Fibroblast of villous mesenchyme (primary cell): ENCODE measurements at regions not wholly inside any gene's neighbourhood (a gene's known extent, or its start where the extent isn't known, plus 50 kb on each side); places are given as distances from the start of the nearest gene placed in this dataset.
A peak's percentile ranks its signal among the peaks of the same experiment; 100 is the strongest.

Experiments
- DNase-seq: peaks from one replicate; pipeline ENCODE4 v3.0.0-alpha.2; 2010; ENCODE audit warnings: low read depth
- H3K4me3 ChIP-seq: 2 replicates; pipeline ENCODE4 v1.5.1; 2011; ENCODE audit warnings: low read depth, mild to moderate bottlenecking, low read length
- TF ChIP-seq, protein P1 (sequence below): IDR thresholded peaks from 2 replicates; pipeline ENCODE4 v1.5.1; 2012; ENCODE audit warnings: low read depth, mild to moderate bottlenecking, low read length; ENCODE audit not compliant: insufficient read depth

DNA sequence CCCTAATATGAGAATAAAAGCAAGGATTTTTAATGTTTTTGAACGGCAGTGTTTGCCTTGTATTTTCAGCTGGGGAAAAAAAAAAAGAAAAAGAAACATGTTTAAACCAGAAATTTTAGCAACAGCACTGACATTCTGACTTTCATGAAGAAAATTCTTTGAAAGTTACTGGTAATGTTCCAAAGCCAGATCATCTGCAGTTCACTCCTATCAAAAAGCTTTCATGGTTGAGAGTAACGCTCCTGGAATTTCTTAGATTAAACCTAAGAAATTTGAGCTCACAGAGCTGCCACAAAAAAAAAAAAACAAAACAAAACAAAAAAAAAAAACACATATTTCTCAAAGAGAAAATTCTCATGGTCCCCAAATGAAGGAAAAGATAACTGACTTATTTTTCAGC lies 1106.7 kb downstream of the EFNB2 start:
- DNase-seq: no peak
- TF ChIP-seq, protein P1, sequence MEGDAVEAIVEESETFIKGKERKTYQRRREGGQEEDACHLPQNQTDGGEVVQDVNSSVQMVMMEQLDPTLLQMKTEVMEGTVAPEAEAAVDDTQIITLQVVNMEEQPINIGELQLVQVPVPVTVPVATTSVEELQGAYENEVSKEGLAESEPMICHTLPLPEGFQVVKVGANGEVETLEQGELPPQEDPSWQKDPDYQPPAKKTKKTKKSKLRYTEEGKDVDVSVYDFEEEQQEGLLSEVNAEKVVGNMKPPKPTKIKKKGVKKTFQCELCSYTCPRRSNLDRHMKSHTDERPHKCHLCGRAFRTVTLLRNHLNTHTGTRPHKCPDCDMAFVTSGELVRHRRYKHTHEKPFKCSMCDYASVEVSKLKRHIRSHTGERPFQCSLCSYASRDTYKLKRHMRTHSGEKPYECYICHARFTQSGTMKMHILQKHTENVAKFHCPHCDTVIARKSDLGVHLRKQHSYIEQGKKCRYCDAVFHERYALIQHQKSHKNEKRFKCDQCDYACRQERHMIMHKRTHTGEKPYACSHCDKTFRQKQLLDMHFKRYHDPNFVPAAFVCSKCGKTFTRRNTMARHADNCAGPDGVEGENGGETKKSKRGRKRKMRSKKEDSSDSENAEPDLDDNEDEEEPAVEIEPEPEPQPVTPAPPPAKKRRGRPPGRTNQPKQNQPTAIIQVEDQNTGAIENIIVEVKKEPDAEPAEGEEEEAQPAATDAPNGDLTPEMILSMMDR: no peak
- no peak overlapping the region for H3K4me3 ChIP-seq

DNA sequence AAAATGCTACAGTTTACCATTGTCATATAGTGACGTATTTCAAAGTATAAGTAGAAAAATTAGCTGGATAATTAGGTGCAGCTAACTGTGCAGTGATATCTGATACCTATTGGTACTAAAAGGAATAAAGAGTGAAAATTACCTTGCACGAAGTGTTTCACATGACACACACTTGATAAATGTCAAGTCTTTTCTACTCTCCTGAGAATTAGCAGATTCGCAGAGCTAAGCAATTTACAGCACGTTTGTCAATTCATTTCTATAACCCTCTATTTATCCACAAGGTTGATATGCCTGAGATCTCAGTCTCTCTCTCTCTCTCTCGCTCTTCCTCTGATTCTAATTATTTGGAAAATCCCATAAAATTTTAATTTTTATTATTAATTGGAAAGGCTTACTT lies 1109.0 kb downstream of the EFNB2 start:
- DNase-seq: no peak
- H3K4me3 ChIP-seq: no peak overlapping the region
- TF ChIP-seq, protein P1: no peak

DNA sequence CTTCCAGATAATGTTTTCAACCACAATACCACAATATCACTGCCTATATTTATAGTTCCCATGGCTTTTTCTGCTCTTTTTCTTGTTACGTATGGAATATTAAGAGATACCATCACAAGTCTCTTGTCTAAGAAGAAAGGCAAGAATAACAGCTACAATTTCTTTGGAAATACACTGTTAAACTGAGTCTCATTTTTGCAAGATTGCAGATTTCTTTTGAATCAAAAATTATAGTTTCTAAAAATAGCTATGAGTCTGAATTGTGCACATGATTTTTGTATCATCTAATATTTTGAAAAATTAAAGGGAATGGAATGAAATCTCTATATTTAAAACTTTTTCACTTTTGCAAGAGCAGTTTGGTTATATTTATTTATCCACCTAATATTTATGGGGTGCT lies 1120.8 kb downstream of the EFNB2 start:
- H3K4me3 ChIP-seq: no peak overlapping the region
- TF ChIP-seq, protein P1: no peak
- no peak for DNase-seq

DNA sequence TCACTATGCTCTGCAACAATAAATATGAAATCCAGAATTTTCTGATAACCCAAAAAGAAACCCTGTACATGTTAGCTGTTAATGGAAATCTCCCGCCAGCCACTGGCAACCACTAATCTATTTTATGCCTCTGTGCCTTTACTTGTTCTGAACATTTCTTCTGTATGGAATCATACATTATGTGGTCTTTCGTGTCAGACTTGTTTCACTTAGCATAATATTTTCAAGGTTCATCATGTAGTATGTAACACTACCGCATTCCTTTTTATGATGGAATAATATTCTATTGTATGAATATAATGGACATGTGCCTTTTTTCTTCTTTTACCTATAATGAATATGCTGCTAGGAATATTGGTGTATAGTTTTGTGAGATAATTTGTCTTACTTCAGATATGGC lies 1123.3 kb downstream of the EFNB2 start:
- no peak overlapping the region for H3K4me3 ChIP-seq
- TF ChIP-seq, protein P1: no peak
- no peak for DNase-seq

DNA sequence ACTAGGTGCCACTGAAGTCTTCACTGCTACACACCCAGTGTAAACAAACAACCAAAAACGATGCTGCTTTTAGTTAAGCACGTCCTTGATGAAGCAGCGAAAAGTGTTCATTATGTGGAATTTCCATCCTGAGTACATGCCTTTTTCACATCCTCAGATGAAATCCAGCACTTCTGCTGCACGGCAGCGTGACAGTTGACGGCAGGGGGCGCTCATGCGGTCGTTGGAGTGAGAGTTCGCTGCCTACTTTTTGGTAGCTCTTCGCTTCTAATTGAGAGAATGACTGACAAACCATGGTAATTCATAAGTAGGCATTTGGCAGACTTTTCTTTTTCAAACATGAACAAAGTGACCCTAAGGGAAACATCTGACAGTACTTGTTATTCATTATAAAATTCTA lies 1124.9 kb downstream of the EFNB2 start:
- peak overlapping the region; percentile 57 for H3K4me3 ChIP-seq
- TF ChIP-seq, protein P1: peak; percentile 76
- DNase-seq: peak; percentile 44

DNA sequence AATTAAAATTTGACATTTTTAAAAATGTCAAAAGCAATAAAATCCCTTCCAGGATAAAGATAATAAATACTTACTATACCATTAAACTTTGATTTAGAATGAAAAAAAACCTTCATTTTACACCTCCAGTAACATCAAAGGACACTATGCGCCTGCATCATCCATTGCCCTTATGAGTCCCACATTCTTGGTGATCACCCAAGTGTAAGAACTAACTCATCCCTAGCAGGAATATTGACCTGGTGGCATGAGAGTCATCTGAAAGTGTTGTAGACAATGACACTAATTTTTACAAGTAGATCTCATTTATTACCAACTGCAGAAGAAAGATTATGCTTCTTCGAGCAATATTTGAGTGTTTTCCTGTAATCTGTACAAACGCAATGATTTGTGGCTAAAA lies 1128.9 kb downstream of the EFNB2 start:
- TF ChIP-seq, protein P1: no peak
- no peak for DNase-seq
- H3K4me3 ChIP-seq: no peak overlapping the region

DNA sequence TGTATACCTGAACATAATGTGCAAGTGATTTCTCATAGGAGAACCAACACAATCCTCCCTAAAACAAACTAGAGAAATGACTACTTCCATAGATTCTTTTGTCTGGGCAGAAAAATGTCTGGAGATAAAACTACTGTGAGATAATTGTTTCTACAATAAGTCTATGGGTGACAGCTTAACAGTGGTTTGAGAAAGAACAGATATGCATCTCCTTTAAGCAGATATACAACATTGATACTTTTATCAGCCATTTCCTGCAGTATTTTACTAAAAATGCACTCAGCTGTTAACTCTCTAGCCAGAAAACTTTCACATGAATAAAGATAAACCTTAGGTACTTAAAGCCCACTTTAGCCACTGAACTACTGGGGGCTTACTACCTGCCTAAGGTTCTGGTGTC lies 1132.4 kb downstream of the EFNB2 start:
- TF ChIP-seq, protein P1: no peak
- DNase-seq: peak; percentile 11
- H3K4me3 ChIP-seq: no peak overlapping the region
